GM21717 (cell line): ENCODE measurements at regions not wholly inside any gene's neighbourhood (a gene's known extent, or its start where the extent isn't known, plus 50 kb on each side); places are given as distances from the start of the nearest gene placed in this dataset.
"Not testable (repeated sequence)": the region's sequence is repeated elsewhere in the genome, so short reads cannot be mapped to it uniquely, and the experiment has no call there.

Source experiments
- ATAC-seq: cut with Tn5 transposase; IDR thresholded peaks from one replicate; pipeline ENCODE4 v1.9.1; 2021; ENCODE audit warnings: mild to moderate bottlenecking, moderate library complexity; ENCODE audit not compliant: unreplicated experiment

- ATAC-seq: no peak
These were observed 670.1 kb upstream of the EPHA5 start for GRCh38 chr4:66340286-66340893.

DNA sequence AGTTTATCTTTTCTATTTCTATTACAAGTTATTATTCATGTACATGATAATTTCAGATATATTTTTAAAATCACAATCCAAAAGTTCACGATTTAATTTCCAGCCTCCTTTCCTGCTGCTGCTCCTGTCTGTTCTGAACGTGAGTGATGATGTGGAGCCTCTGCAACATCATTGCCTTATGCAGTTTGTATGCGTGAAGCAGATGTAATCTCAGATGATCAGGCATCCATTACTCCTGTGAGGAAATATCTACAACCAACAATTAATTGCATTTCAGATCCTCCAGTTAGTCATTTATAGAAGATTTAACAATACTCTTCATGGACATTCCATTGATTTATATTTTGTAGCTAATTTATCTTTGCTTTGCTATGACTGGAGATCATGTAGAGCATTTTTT lies 668.7 kb upstream of the EPHA5 start:
- no peak for ATAC-seq

DNA sequence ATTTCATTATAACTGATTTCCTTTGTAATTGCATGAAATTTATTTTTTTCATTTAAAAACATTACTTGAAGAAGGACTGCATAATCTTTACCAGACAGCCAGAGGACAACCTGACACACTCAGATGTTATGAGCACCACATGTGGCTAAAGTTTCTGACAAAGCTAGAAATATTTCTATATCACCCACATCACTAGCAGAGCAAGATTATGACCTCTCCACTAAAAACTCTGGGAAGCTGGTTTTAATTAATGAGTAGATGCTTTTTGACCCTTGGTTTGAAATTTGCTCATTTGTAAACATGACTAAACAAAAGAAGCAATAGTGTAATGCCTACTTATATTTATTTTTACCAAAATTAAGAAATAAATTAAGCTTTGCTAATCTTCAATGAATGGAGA lies 661.5 kb upstream of the EPHA5 start:
- no peak for ATAC-seq

- no peak for ATAC-seq
These were observed 659.8 kb upstream of the EPHA5 start for GRCh38 chr4:66330125-66330524.

DNA sequence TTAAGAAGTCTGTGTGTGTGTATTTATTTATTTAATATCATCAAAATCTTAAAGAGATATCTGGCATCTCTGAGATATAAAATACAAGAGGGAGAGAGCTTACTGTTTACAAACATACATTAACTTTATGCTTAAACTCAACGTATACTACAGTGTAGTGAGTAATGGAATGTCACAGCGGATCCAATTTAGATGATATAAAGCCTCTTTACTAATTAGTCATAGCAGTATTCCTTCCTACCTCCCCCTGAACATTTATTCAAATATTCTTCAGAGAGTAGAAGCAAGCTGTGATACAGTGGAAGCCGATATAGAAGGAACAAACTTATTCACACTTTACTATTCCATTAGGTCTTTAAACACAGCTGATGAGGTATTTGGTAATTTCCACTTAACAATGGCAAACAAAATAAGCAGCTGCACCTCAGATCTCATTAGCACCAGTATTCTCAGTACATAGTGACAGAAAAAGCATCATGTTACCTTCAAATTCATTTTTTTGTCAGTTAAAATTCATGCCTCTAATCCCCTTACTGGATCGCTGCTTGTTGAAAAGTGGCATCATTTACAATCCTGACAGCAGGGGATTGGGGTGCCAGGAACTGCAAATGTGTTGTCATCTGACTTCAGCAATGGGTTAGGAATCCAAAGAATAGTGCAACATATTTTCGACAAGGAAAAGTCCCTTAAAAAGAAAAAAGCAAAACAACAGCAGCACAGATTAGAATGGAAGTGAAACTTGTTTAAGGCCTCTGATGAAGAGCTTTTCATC lies 658.7 kb upstream of the EPHA5 start:
- ATAC-seq: no peak

DNA sequence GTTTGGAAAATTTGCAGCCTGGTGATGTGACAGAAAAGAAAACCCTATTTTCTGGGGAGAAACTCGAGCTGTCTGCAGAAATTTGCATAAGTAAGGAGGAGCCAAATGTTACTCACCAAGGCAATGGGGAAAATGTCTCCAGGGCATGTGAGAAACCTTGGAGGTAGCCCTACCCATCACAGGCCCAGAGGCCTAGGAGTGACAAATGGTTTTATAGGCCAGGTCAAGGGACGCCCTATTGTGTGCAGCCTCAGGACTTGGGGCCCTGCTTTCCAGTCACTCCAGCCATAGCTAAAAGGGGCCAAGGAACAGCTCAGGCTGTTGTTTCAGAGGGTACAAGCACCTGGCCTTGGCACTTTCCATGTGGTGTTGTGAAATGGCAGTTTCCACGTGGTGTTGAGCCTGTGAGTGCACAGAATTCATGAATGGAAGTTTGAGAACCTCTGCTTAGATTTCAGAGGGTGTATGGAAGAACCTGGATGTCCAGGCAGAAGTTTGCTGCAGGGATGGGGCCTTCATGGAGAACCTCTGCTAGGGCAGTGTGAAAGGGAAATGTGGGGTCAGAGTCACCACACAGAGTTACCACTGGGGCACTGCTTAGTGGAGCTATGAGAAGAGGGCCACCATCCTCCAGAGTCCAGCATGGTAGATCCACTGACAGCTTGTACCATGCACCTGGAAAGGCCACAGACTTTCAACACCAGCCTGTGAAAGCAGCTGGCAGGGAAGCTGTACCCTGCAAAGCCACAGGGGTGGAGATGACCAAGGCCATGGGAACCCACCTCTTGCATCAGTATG lies 637.6 kb upstream of the EPHA5 start:
- no peak for ATAC-seq

DNA sequence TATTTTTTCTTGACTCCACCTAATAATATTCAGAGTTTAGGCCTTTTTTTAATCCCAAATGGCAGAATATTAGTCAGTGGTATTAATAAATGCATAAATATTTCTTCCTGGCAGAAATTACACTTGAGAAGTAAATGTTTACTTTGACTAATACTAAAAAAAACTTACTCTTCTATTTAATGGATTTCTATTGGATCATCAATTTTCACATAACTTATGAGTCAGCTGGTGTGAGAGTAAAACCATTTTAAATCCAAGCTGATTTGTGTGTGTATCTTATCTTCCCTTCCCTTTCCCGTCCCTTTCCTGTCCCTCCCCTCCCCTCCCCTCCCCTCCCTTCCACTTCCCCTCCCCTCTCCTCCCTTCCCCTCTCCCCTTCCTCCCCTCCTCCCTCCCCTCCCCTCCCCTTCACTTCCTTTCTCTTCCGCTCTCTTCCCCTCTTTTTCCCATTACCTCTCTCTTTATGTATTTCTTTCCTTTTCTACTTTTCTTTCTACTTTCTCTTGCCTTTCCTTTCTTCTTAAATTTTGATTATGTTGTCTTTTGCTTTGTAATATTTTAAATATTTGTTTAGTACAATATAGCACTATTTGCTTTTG lies 630.1 kb upstream of the EPHA5 start:
- no peak for ATAC-seq

GRCh38 chr4:66298569-66298968 lies 628.3 kb upstream of the EPHA5 start:
- no peak for ATAC-seq

DNA sequence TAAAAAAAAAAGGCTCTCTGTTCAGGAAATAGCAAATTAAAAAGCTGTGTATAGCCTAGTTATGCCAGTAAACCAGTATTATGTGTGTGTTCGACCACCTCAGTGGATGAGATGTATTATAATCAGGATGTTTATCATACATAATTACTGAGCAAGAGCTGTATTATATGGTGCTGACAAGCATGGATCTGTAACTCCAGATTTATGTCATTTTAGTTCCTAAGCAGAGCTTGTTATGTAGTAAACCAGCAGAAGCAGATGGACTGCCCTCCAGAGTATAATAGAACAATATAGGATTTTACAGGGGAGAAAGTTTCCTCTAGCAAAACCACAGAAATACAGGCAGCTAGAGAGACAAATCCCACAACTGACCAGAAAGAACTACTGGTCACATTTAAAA lies 627.4 kb upstream of the EPHA5 start:
- no peak for ATAC-seq

DNA sequence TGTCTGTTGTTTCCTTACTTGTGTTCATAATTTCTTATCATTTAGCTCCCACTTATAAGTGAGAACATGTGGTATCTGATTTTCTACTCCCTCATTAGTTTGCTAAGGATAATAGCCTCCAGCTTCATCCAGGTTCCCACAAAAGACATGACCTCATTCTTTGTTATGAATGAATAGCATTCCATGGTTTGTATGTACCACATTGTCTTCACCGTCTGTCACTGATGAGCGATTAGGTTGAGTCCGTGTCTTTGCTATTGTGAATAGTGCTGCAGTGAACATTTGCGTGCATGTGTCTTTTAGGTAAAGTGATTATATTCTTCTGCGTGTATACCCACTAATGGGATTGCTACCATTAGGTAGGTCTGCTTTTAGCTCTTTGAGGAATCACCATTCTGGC lies 624.3 kb upstream of the EPHA5 start:
- no peak for ATAC-seq

DNA sequence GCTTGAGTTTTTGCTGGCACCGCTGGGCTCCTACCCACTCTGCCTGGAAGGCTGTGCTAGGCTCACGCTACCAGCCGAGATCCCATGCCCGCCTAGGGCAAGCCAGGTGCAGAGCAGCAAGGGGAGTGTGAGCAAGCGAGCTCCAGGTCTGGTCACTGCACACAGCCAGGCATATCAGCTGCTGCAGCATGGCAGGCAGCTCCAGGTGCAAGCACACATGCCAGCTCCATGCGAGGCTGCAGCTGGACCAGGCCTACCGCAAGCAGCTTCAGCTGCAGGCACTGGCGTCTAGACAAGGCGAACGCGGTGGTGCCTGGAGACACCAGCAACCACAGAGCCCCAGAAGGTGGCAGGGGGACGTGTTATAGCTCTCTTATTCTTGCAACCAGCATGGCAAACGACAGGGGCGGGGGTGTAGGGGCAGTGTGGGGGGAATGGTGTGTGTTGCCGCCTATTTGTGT lies 614.7 kb upstream of the EPHA5 start:
- no peak for ATAC-seq

- ATAC-seq: no peak
These were observed 608.8 kb upstream of the EPHA5 start for GRCh38 chr4:66279084-66279483.

DNA sequence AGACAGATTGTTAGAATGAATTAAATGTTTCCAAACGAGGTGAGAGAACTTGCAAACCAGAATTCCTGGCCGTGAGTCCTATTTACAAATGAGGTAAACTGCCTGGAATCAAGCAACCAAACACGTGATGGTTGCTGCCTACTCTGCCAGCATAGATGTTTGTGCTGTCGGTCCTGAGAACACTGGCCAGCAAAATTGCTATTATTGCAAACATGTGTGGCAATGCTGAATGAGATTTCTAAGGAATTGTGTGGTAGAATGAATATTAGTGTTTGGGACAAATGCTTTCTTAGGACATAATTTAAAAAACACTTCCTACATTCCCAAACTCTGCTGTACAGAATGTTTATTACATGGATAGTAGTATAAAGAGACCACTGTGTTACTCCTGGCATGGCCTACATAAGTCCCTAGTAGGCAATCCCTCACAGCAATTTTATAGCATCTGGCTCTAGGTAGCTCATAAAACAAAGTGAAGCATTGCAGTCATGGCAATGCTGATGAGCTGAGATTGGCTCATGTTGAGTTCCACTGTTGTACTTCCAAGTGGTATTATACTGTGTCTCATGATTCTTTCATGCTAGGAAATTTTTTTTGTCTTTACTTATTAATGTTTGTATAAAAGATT lies 605.2 kb upstream of the EPHA5 start:
- ATAC-seq: no peak

GRCh38 chr4:66273110-66273509 lies 602.8 kb upstream of the EPHA5 start:
- ATAC-seq: no peak

GRCh38 chr4:66270356-66270755 lies 600.1 kb upstream of the EPHA5 start:
- not testable (repeated sequence) for ATAC-seq

DNA sequence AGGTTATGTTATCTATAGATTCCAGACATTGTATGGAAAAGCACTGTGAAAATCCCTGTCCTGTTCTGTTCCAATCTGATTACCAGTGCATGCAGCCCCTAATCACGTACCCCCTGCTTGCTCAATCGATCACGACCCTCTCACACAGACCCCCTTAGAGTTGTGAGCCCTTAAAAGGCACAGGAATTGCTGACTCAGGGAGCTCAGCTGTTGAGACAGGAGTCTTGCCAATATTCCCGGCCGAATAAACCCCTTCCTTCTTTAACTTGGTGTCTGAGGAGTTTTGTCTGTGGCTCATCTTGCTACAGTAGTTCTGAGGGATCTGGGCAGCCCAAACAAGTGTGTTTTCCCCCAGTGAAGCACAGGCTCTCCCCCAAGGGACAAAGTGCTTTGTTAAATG lies 596.3 kb upstream of the EPHA5 start:
- not testable (repeated sequence) for ATAC-seq

DNA sequence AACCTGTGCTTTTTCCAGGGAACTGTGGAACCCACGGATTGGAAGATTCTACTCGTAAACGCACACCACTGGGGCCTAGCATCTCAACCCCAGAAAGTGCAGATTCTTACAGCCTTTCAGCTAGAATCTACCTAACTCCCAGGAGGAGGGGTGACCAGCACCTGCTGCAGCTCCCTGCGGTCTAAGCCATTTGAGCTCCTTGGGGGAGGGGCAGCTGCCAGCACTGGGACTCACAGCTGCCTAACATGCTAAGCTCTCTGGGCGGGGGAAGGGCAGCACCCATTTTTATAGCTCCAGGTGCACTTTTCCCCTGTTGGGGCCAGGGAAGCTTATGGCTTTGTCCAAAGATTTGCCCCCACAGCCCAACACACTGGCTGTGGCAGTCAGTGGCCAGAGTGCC lies 595.7 kb upstream of the EPHA5 start:
- no peak for ATAC-seq

DNA sequence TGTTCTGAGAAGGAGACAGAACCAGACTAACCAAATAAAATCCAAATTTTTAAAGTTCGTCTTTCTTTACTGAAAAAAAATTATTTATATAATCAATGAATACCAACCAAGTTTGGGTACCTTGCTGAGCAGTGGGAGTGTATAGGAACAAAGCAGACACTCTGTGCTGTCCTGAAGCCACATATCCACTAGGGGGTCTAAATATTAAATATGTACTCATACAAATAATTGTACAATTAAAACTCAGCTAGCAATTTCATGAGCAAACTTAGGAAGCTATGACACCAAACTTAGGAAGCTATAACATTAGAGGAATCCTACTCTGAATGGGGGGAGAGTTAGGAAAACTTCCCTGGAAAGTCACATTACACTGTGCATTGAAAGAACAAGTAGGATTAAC lies 582.0 kb upstream of the EPHA5 start:
- ATAC-seq: no peak

DNA sequence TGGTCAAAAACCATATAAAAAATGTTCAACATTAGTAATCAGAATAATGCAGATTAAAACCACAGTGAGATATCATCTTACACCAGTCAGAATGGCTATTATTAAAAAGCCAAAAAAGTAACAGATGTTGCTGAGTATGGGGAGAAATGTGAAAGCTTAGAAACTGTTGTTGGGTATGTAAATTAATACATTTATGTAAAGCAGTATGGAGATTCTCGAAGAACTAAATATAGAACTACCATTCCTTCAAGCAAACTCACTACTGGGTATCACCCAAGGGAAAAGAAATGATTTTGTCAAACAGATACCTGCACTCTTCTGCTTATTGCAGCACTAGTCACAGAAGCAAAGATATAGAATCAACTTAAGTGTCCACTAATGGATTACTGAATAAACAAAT lies 576.4 kb upstream of the EPHA5 start:
- ATAC-seq: no peak

GRCh38 chr4:66235876-66236275 lies 565.6 kb upstream of the EPHA5 start:
- no peak for ATAC-seq

DNA sequence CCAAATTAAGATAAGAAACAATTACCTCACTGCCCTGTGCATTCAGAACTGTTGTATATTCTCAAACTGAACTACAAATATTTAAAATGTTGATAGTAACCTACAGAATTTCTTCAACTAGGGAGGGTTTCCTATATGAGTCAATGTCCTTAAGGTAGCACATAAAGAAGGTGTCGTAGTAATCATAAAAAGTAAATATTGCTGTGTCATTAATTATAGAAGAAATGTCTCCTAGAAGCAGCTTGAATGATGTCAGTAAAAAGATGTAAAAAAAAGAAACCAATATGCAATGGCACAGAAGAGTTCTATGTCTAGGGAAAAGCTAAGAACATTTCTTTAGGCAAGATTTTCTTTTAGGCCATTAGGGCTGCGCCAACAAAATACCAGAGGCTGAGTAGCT lies 559.6 kb upstream of the EPHA5 start:
- no peak for ATAC-seq
